SK-N-SH treated with all-trans-retinoic acid at 6 μM for 48 hours (cell line): ENCODE measurements at regions not wholly inside any gene's neighbourhood (a gene's known extent, or its start where the extent isn't known, plus 50 kb on each side); places are given as distances from the start of the nearest gene placed in this dataset.

Experiments
- ARNTL ChIP-seq: fragments of 450-650 bp; formaldehyde crosslinking; IDR thresholded peaks from 2 replicates; pipeline ENCODE4 v1.5.0; 2020; ENCODE audit warnings: low read depth, mild to moderate bottlenecking, moderate library complexity, borderline replicate concordance
- BACH2 ChIP-seq: fragments of 250-450 bp; sonication (Bioruptor Pico); IDR thresholded peaks from 2 replicates; pipeline ENCODE4 v1.9.0; 2021; ENCODE audit warnings: mild to moderate bottlenecking, borderline replicate concordance
- CSDC2 ChIP-seq: fragments of 250-450 bp; sonication (Bioruptor Pico); IDR thresholded peaks from 2 replicates; pipeline ENCODE4 v1.5.0; 2020; ENCODE audit warnings: mild to moderate bottlenecking, moderate library complexity
- ESRRG ChIP-seq: fragments of 250-450 bp; sonication (Bioruptor Pico); IDR thresholded peaks from 2 replicates; pipeline ENCODE4 v1.6.1; 2021; ENCODE audit warnings: mild to moderate bottlenecking
- ISL1 ChIP-seq: fragments of 250-450 bp; sonication (Bioruptor Pico); IDR thresholded peaks from 2 replicates; pipeline ENCODE4 v2.1.2; 2022; ENCODE audit warnings: mild to moderate bottlenecking, moderate library complexity
- PATZ1 ChIP-seq: fragments of 250-450 bp; sonication (Bioruptor Pico); IDR thresholded peaks from 2 replicates; pipeline ENCODE4 v1.8.0; 2020; ENCODE audit warnings: mild to moderate bottlenecking, moderate library complexity, borderline replicate concordance
- RARB ChIP-seq: fragments of 250-450 bp; sonication (Bioruptor Pico); IDR thresholded peaks from 2 replicates; pipeline ENCODE4 v1.8.0; 2021; ENCODE audit warnings: mild to moderate bottlenecking, moderate library complexity
- TOX ChIP-seq: fragments of 250-450 bp; sonication (Bioruptor Pico); IDR thresholded peaks from 2 replicates; pipeline ENCODE4 v1.8.0; 2021; ENCODE audit warnings: mild to moderate bottlenecking, moderate library complexity, borderline replicate concordance
- TSHZ2 ChIP-seq: fragments of 250-450 bp; sonication (Bioruptor Pico); IDR thresholded peaks from 2 replicates; pipeline ENCODE4 v1.5.0; 2020; ENCODE audit warnings: mild to moderate bottlenecking, moderate library complexity
- ZFP3 ChIP-seq: fragments of 250-450 bp; sonication (Bioruptor Pico); IDR thresholded peaks from 2 replicates; pipeline ENCODE4 v1.5.0; 2020; ENCODE audit warnings: mild to moderate bottlenecking, moderate library complexity
- ZFP30 ChIP-seq: fragments of 450-650 bp; formaldehyde crosslinking; IDR thresholded peaks from 2 replicates; pipeline ENCODE4 v1.5.0; 2022; ENCODE audit warnings: mild to moderate bottlenecking, moderate library complexity
- ZNF565 ChIP-seq: fragments of 450-650 bp; formaldehyde crosslinking; conservative IDR thresholded peaks from 2 replicates; pipeline ENCODE4 v1.5.0; 2020; ENCODE audit warnings: low read depth, mild to moderate bottlenecking, moderate library complexity
- TF ChIP-seq, protein P1 (sequence below): fragments of 250-450 bp; sonication (Bioruptor Pico); IDR thresholded peaks from 2 replicates; pipeline ENCODE4 v1.5.1; 2020; ENCODE audit warnings: low read depth, mild to moderate bottlenecking, moderate library complexity

- TF ChIP-seq TSHZ2 (CRISPR knock-in tag) (no peak), ARNTL (CRISPR knock-in tag) (no peak), CSDC2 (CRISPR knock-in tag) (no peak), RARB (no peak), PATZ1 (no peak), ZNF565 (CRISPR knock-in tag) (no peak), ZFP3 (CRISPR knock-in tag) (no peak), ZFP30 (CRISPR knock-in tag) (no peak), TOX (no peak), BACH2 (CRISPR knock-in tag) (no peak), ESRRG (CRISPR knock-in tag) (no peak), ISL1 (CRISPR knock-in tag) (no peak)
- TF ChIP-seq, protein P1, sequence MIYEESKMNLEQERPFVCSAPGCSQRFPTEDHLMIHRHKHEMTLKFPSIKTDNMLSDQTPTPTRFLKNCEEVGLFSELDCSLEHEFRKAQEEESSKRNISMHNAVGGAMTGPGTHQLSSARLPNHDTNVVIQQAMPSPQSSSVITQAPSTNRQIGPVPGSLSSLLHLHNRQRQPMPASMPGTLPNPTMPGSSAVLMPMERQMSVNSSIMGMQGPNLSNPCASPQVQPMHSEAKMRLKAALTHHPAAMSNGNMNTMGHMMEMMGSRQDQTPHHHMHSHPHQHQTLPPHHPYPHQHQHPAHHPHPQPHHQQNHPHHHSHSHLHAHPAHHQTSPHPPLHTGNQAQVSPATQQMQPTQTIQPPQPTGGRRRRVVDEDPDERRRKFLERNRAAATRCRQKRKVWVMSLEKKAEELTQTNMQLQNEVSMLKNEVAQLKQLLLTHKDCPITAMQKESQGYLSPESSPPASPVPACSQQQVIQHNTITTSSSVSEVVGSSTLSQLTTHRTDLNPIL (CRISPR knock-in tag), result no peak
These were observed 296.7 kb upstream of the AKR1E2 start for GRCh38 chr10:4529266-4529665.
